SK-N-MC (cell line): ENCODE measurements at regions not wholly inside any gene's neighbourhood (a gene's known extent, or its start where the extent isn't known, plus 50 kb on each side); places are given as distances from the start of the nearest gene placed in this dataset.

Source experiments
- DNase-seq: peaks from one replicate; pipeline ENCODE4 v3.0.0-alpha.2; 2011; ENCODE audit warnings: low read depth, low spot score
- H3K27ac ChIP-seq: fragments of 200-600 bp; sonication (generic); 2 replicates; pipeline ENCODE4 v1.5.1; 2016; ENCODE audit warnings: mixed run types
- H3K36me3 ChIP-seq: fragments of 200-600 bp; sonication (generic); 2 replicates; pipeline ENCODE4 v1.6.1; 2017; ENCODE audit warnings: antibody characterized with exemption, low read length, mixed read lengths; ENCODE audit not compliant: insufficient read depth
- H3K4me3 ChIP-seq: fragments of 200-600 bp; sonication (generic); 2 replicates; pipeline ENCODE4 v1.5.1; 2016
- H3K9ac ChIP-seq: fragments of 200-600 bp; sonication (generic); 2 replicates; pipeline ENCODE4 v1.8.0; 2017; ENCODE audit warnings: mixed run types, mixed read lengths; ENCODE audit not compliant: insufficient read length
- H3K9me3 ChIP-seq: fragments of 200-600 bp; sonication (generic); 2 replicates; pipeline ENCODE4 v1.6.1; 2017; ENCODE audit warnings: low read depth, mild to moderate bottlenecking, antibody characterized with exemption, low read length, moderate library complexity, mixed read lengths
- EZH2 ChIP-seq: fragments of 200-600 bp; sonication (generic); IDR thresholded peaks from one replicate; pipeline ENCODE4 v1.6.1; 2017; ENCODE audit warnings: antibody characterized with exemption
- FOXP2 ChIP-seq: optimal IDR thresholded peaks from 2 replicates; pipeline ENCODE3; 2011; ENCODE audit warnings: mild to moderate bottlenecking, moderate library complexity; ENCODE audit not compliant: insufficient read depth; ENCODE audit errors: extremely low read length, control extremely low read depth
- POLR2AphosphoS5 ChIP-seq: IDR thresholded peaks from 2 replicates; pipeline ENCODE4 v1.6.1; 2012; ENCODE audit warnings: mild to moderate bottlenecking, low read depth, low read length, borderline replicate concordance

DNA sequence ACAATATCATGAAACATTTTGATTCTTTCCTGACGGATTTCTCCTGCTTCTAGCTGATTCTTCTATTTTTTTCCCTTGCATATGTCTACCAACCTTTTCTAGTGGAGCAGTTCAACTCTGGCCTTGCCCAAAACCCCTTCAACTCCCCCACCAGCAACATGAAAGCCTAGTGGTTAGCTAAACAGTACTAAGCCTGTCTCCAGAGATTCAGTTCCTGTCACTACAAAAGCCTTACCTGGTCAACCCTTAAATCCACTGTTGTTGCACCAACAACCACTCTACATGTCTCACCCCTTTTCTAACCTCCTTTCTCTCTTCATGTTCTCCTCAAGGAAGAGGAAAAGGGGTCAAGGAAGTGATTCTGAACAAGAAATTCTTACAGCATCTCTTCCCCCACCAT is 74.8 kb upstream of the PIK3R1 start:
- TF ChIP-seq FOXP2 (no peak), POLR2AphosphoS5 (no peak), EZH2 (no peak)
- no peak for DNase-seq
- no peak overlapping the region for H3K27ac ChIP-seq
- no peak overlapping the region for H3K4me3 ChIP-seq
- H3K9me3 ChIP-seq: no peaks in the 10 kb centered on the region
- no peaks in the 10 kb centered on the region for H3K36me3 ChIP-seq
- H3K9ac ChIP-seq: no peak overlapping the region

DNA sequence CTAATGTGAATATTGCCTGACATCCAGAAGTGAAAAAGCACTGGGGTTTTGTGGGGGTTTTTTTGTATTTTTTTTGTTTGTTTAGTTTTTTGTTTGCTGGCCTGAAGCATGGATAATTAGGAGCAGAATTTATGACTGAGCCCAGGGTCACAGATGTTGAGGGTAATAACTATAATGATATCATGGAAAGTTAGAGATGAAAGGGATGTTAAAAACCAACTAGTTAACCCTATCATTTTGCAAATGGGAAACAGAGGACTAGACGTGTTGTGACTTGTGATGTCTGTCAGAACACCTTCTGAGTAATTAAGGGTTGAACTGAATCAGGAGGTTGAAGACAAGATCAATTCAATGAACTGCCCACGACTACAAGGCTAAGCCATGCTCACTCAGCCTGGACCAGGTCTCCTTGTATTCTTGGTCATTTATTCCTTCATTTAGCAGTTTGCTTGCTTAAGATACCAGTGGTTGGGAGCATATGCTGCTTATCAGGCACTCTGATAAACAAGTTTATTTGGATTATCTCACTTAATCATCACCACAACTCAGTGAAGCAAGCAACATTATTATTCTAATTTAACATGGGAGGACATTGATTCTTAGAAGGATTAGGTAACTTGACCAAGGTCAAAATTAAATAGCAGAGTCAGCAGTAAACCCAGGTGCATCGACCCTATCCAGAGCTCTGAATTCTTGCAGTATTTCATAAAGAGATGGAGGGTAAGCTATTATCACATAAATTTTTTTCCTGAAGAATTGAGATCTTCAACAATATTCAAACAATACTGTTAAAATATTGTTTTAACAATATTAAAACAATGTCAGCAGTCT is 75.7 kb upstream of the PIK3R1 start:
- no peaks in the 10 kb centered on the region for H3K9me3 ChIP-seq
- no peaks in the 10 kb centered on the region for H3K36me3 ChIP-seq
- TF ChIP-seq FOXP2 (no peak), POLR2AphosphoS5 (no peak), EZH2 (no peak)
- H3K27ac ChIP-seq: no peak overlapping the region
- no peak overlapping the region for H3K4me3 ChIP-seq
- no peak for DNase-seq
- H3K9ac ChIP-seq: no peak overlapping the region

DNA sequence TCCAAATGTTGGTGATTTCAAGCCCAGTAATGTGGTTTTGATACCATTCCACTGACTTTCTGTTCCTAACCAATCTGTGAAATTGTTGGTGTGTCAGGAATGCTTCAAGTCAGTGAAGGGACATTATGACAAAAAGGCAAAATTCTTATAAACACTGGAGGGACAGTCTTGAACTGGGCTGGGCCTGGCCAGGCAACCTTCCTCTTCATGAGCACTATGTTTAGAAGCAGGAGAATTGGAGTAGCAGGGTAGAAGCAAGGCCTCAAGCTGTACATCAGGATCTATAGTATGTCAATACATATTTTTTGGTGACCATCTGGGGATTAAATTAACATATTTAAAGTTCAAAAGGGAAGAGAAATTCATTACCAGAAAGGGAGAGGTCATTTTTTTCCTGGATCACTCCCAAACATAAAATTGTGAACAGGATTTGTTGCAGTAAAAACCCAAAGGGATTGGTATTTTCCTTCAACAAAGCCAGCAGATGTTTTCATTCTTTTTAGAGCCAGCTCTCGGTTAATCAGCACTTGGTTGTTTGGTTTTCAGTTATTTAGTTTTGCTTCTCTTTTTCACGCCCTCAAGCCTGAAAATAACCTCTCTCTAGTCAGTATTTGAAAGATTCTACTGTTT is 77.9 kb upstream of the PIK3R1 start:
- H3K9me3 ChIP-seq: no peaks in the 10 kb centered on the region
- H3K36me3 ChIP-seq: no peaks in the 10 kb centered on the region
- no peak overlapping the region for H3K4me3 ChIP-seq
- H3K27ac ChIP-seq: no peak overlapping the region
- TF ChIP-seq POLR2AphosphoS5 (no peak), FOXP2 (no peak), EZH2 (no peak)
- H3K9ac ChIP-seq: no peak overlapping the region
- DNase-seq: no peak

DNA sequence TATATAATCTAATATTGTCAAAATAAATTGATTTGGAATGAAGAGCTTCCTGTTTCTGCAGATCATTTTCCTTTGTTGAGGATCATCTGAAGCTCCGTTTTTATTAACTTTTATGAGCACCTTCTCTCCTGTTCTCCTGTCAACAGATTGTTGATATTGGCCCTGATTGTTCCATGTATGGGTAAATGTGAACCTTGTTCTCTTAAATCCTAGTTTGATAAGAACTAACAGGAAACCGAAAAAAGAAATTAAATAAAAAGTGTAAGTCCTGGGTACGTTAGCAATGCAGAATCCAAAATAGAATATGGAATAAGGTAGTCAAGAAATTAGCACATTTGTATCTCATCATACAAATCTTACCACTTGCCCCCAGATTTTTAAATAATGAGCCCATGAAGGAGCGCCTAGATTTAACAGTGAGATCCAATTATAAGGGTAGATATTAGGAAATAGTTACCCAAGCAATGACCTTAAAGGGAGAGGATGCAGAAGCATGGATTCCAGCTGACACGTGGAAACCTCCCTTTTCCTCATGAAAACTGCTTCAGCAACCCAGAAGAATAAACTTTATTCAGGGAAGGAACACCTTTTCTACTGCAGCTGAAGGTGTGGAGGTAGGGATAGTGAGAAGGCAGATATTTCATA is 80.8 kb upstream of the PIK3R1 start:
- H3K4me3 ChIP-seq: no peak overlapping the region
- no peaks in the 10 kb centered on the region for H3K36me3 ChIP-seq
- no peak for TF ChIP-seq FOXP2
- no peak for TF ChIP-seq POLR2AphosphoS5
- no peak for TF ChIP-seq EZH2
- H3K27ac ChIP-seq: no peak overlapping the region
- no peak overlapping the region for H3K9ac ChIP-seq
- H3K9me3 ChIP-seq: no peaks in the 10 kb centered on the region
- no peak for DNase-seq

GRCh38 chr5:68134033-68134668 is 81.4 kb upstream of the PIK3R1 start:
- no peak overlapping the region for H3K9ac ChIP-seq
- no peaks in the 10 kb centered on the region for H3K9me3 ChIP-seq
- no peak for TF ChIP-seq EZH2
- TF ChIP-seq FOXP2: no peak
- TF ChIP-seq POLR2AphosphoS5: no peak
- H3K4me3 ChIP-seq: no peak overlapping the region
- DNase-seq: no peak
- no peak overlapping the region for H3K27ac ChIP-seq
- no peaks in the 10 kb centered on the region for H3K36me3 ChIP-seq

DNA sequence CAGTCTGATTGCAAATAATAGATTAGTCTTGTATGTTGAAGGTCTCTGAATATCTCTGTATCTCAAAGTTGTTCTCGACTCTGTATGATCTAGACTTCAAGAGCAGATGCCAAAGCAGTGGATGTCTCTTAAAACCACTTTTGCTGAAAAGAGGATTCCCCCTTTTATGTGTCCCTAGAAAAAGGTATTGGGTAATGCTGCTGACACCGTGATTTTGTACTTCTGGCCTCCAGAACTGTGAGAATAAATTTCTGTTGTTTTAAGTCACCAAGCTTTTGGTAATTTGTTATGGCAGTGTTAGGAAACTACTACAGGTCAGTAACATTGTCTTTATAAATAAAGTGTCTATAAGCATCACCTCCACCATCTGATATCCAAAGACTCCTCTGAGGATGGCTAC is 85.3 kb upstream of the PIK3R1 start:
- no peaks in the 10 kb centered on the region for H3K36me3 ChIP-seq
- no peaks in the 10 kb centered on the region for H3K9me3 ChIP-seq
- no peak for TF ChIP-seq FOXP2
- no peak for TF ChIP-seq EZH2
- no peak for TF ChIP-seq POLR2AphosphoS5
- no peak overlapping the region for H3K4me3 ChIP-seq
- H3K27ac ChIP-seq: no peak overlapping the region
- no peak for DNase-seq
- no peak overlapping the region for H3K9ac ChIP-seq

DNA sequence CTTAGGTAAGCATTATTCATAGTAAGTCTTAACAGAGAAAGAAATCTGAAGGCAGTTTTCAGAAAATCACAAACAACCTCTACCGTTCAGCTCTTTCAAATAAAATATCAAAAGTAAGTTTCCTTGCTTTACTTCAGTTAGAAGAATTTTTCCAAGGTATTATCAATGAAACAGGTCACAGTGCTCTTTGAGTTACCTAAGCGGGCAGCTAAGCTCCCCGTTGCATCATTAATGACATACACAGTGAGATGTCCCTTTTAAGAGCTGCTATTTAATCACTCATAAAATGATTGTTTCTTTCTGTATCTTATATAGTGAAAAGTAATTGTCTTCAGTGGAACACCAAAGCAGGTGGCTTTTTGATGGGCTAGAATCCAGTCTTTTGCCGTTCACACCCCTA is 86.2 kb upstream of the PIK3R1 start:
- H3K9ac ChIP-seq: no peak overlapping the region
- TF ChIP-seq FOXP2 (no peak), EZH2 (no peak), POLR2AphosphoS5 (no peak)
- no peak for DNase-seq

GRCh38 chr5:68126886-68127285 is 88.7 kb upstream of the PIK3R1 start:
- Histone ChIP-seq H3K27ac (no peak overlapping the region), H3K9me3 (no peaks in the 10 kb centered on the region), H3K36me3 (no peaks in the 10 kb centered on the region), H3K9ac (no peak overlapping the region), H3K4me3 (no peak overlapping the region)
- DNase-seq: no peak
- no peak for TF ChIP-seq EZH2
- TF ChIP-seq FOXP2: no peak
- TF ChIP-seq POLR2AphosphoS5: no peak

More for the DNA sequence above, 86.2 kb upstream of the PIK3R1 start:
- Histone ChIP-seq H3K4me3 (no peak overlapping the region), H3K27ac (no peak overlapping the region), H3K9me3 (no peaks in the 10 kb centered on the region), H3K36me3 (no peaks in the 10 kb centered on the region)
